ENCODE measurements at regions not wholly inside any gene's neighbourhood (a gene's known extent, or its start where the extent isn't known, plus 50 kb on each side); places are given as distances from the start of the nearest gene placed in this dataset.

- ChIA-PET POLR2A (ENCODE audit: partially characterized antibody) (interaction anchor here (0.6 kb wide), 1 partner anchor 11 kb away, joined by 3 read pairs; no protein-coding TSS in a partner anchor), CTCF (ENCODE audit: partially characterized antibody) (no interaction called here)
- no peak for DNase-seq (ENCODE audit: low read depth in 1 of 2, low spot score in 2 of 2)
- H3K4me3 ChIP-seq (ENCODE audit: extremely low read depth in 1 of 4, insufficient read depth in 2 of 4, low read depth in 3 of 4, low read length in 4 of 4), result no peak overlapping the region
- peaks cover 0 to 9% (median 0%) of the 10 kb centered on the region in 4 experiments; a peak in 3 of 7 replicates for H3K4me1 ChIP-seq (replicated peaks in 1 of 4; ENCODE audit: control insufficient read depth in 3 of 4, insufficient read depth in 4 of 4, low read length in 3 of 4)
- no peak for FAIRE-seq
- H3K23me2 ChIP-seq (ENCODE audit: low read depth, low read length), result no peaks in the 10 kb centered on the region
- H2BK20ac ChIP-seq (ENCODE audit: low read length), result no peak overlapping the region
- H3K4ac ChIP-seq (replicated peaks; ENCODE audit: insufficient read length, low read depth, low read length), result no peak overlapping the region
- H2BK15ac ChIP-seq (ENCODE audit: low read length), result no peak overlapping the region
- H4K5ac ChIP-seq (ENCODE audit: insufficient read length, low read depth, low read length), result peak overlapping the region; percentile 77
- no peak overlapping the region for H3K9ac ChIP-seq (replicated peaks in 1 of 4; ENCODE audit: extremely low read depth in 1 of 4, low read depth in 3 of 4, low read length in 3 of 4)
- no peak overlapping the region for H2BK120ac ChIP-seq (replicated peaks; ENCODE audit: low read depth, low read length)
- no peak overlapping the region for H3K27ac ChIP-seq (ENCODE audit: low read depth, low read length)
- H4K91ac ChIP-seq (replicated peaks; ENCODE audit: insufficient read length, low read length), result no peak overlapping the region
- no peak overlapping the region for H2BK5ac ChIP-seq (ENCODE audit: low read depth, low read length)
- H2AK5ac ChIP-seq (ENCODE audit: low read depth, low read length), result no peak overlapping the region
- H3K18ac ChIP-seq (ENCODE audit: extremely low read depth, low read length), result no peak overlapping the region
- H3K27me3 ChIP-seq (replicated peaks in 1 of 4; ENCODE audit: control insufficient read depth in 3 of 4, extremely low read depth in 1 of 4, insufficient read depth in 3 of 4, low read length in 3 of 4), result no peaks in the 10 kb centered on the region
- H3K56ac ChIP-seq (replicated peaks; ENCODE audit: insufficient read length, low read depth, low read length), result no peak overlapping the region
- no peak overlapping the region for H2BK12ac ChIP-seq (ENCODE audit: low read depth, low read length)
- peaks cover 0 to 19% (median 0%) of the 10 kb centered on the region in 4 experiments; a peak in 1 of 8 replicates for H3K36me3 ChIP-seq (ENCODE audit: control insufficient read depth in 2 of 4, insufficient read depth in 4 of 4, low read length in 3 of 4)
- H3K23ac ChIP-seq (ENCODE audit: insufficient read length), result no peak overlapping the region
- no peak overlapping the region for H2AFZ ChIP-seq (ENCODE audit: low read length)
- H4K8ac ChIP-seq (ENCODE audit: extremely low read depth, insufficient read depth, low read length), result no peak overlapping the region
- peaks cover 6% of the 10 kb centered on the region in 2 experiments for H3K9me3 ChIP-seq (ENCODE audit: insufficient read depth in 2 of 2, low read depth in 1 of 2, low read length in 1 of 2)
- H3K4me2 ChIP-seq (ENCODE audit: insufficient read depth in 1 of 2, low read depth in 2 of 2, low read length in 2 of 2), result no peak overlapping the region
- no peaks in the 10 kb centered on the region for H4K20me1 ChIP-seq (replicated peaks in 1 of 2; ENCODE audit: control insufficient read depth in 1 of 2, insufficient read depth in 2 of 2, low read length in 2 of 2)
- H3K79me1 ChIP-seq (ENCODE audit: low read depth, low read length), result no peaks in the 10 kb centered on the region
- H3K79me2 ChIP-seq (ENCODE audit: control insufficient read depth in 1 of 2, insufficient read depth in 2 of 2, low read length in 2 of 2), result no peaks in the 10 kb centered on the region
- H3K14ac ChIP-seq (ENCODE audit: insufficient read length), result no peak overlapping the region
- no peak for TF ChIP-seq HDAC2 (IDR thresholded peaks at IDR 0.05; ENCODE audit: borderline replicate concordance in 1 of 2, low read depth in 2 of 2, low read length in 2 of 2)
Measured at GRCh38 chr2:57798346-57798745, 248.3 kb upstream of the VRK2 start.

Measured in H1 (cell line).